DMS53 treated with DMSO at 0.1 percent for 48 hours (cell line): ENCODE measurements at regions not wholly inside any gene's neighbourhood (a gene's known extent, or its start where the extent isn't known, plus 50 kb on each side); places are given as distances from the start of the nearest gene placed in this dataset.

Experiments
- DNase-seq: peaks from one replicate; lab custom pipeline; 2025; ENCODE audit not compliant: unreplicated experiment; lab: John Stamatoyannopoulos, UW

- no peak for DNase-seq
These were observed 1186.5 kb upstream of the AUTS2 start for GRCh38 chr7:68411742-68412141.

- DNase-seq = no peak
These were observed 1183.4 kb upstream of the AUTS2 start for GRCh38 chr7:68414631-68415425.

GRCh38 chr7:68417002-68417401 lies 1181.3 kb upstream of the AUTS2 start:
- DNase-seq = no peak

- no peak for DNase-seq
These were observed 1180.6 kb upstream of the AUTS2 start for GRCh38 chr7:68417659-68418058.

- no peak for DNase-seq
These were observed 1177.7 kb upstream of the AUTS2 start for GRCh38 chr7:68420342-68421192.

- no peak for DNase-seq
These were observed 1176.6 kb upstream of the AUTS2 start for GRCh38 chr7:68421712-68422111.

GRCh38 chr7:68422281-68422680 lies 1176.0 kb upstream of the AUTS2 start:
- no peak for DNase-seq

GRCh38 chr7:68423356-68423755 lies 1174.9 kb upstream of the AUTS2 start:
- no peak for DNase-seq

GRCh38 chr7:68424658-68425297 lies 1173.5 kb upstream of the AUTS2 start:
- DNase-seq = no peak

GRCh38 chr7:68425377-68425776 lies 1172.9 kb upstream of the AUTS2 start:
- DNase-seq = no peak

GRCh38 chr7:68429411-68430117 lies 1168.7 kb upstream of the AUTS2 start:
- DNase-seq = no peak

- DNase-seq = no peak
These were observed 1165.7 kb upstream of the AUTS2 start for GRCh38 chr7:68432585-68432984.

GRCh38 chr7:68433462-68434070 lies 1164.7 kb upstream of the AUTS2 start:
- no peak for DNase-seq

GRCh38 chr7:68434857-68435256 lies 1163.4 kb upstream of the AUTS2 start:
- DNase-seq = no peak

GRCh38 chr7:68438016-68438415 lies 1160.3 kb upstream of the AUTS2 start:
- no peak for DNase-seq

GRCh38 chr7:68438811-68439210 lies 1159.5 kb upstream of the AUTS2 start:
- no peak for DNase-seq

GRCh38 chr7:68439897-68440296 lies 1158.4 kb upstream of the AUTS2 start:
- DNase-seq = no peak

- no peak for DNase-seq
These were observed 1157.4 kb upstream of the AUTS2 start for GRCh38 chr7:68440866-68441265.

- no peak for DNase-seq
These were observed 1156.6 kb upstream of the AUTS2 start for GRCh38 chr7:68441645-68442044.

- no peak for DNase-seq
These were observed 1155.2 kb upstream of the AUTS2 start for GRCh38 chr7:68442931-68443631.
